AG09319 (cell line): ENCODE measurements at regions not wholly inside any gene's neighbourhood (a gene's known extent, or its start where the extent isn't known, plus 50 kb on each side); places are given as distances from the start of the nearest gene placed in this dataset.
A peak's percentile ranks its signal among the peaks of the same experiment; 100 is the strongest.

Experiments used
- DNase-seq: peaks from one replicate; pipeline ENCODE4 v3.0.0-alpha.2; 2010; ENCODE audit warnings: low read depth; ENCODE audit errors: extremely low read depth
- CTCF ChIP-seq: IDR thresholded peaks from 2 replicates; pipeline ENCODE4 v1.5.1; 2011; ENCODE audit warnings: low read depth, mild to moderate bottlenecking, inconsistent platforms, low read length, moderate library complexity

- DNase-seq, result peak; percentile 70
- no peak for TF ChIP-seq CTCF
These were observed 437.4 kb downstream of the MIAT start for GRCh38 chr22:27094633-27095308.

- no peak for TF ChIP-seq CTCF
- DNase-seq, result no peak
These were observed 440.1 kb downstream of the MIAT start for GRCh38 chr22:27097506-27097905.

- no peak for DNase-seq
- no peak for TF ChIP-seq CTCF
These were observed 440.5 kb downstream of the MIAT start for GRCh38 chr22:27097933-27098332.

- DNase-seq, result no peak
- TF ChIP-seq CTCF, result no peak
These were observed 442.7 kb downstream of the MIAT start for GRCh38 chr22:27099946-27100722.

GRCh38 chr22:27100789-27101188 is 443.4 kb downstream of the MIAT start:
- no peak for TF ChIP-seq CTCF
- no peak for DNase-seq

- TF ChIP-seq CTCF, result no peak
- no peak for DNase-seq
These were observed 443.9 kb downstream of the MIAT start for GRCh38 chr22:27101288-27101687.

- TF ChIP-seq CTCF, result no peak
- DNase-seq, result no peak
These were observed 447.1 kb downstream of the MIAT start for GRCh38 chr22:27104449-27104848.
